ENCODE measurements at regions not wholly inside any gene's neighbourhood (a gene's known extent, or its start where the extent isn't known, plus 50 kb on each side); places are given as distances from the start of the nearest gene placed in this dataset.

- TF ChIP-seq, protein P1, sequence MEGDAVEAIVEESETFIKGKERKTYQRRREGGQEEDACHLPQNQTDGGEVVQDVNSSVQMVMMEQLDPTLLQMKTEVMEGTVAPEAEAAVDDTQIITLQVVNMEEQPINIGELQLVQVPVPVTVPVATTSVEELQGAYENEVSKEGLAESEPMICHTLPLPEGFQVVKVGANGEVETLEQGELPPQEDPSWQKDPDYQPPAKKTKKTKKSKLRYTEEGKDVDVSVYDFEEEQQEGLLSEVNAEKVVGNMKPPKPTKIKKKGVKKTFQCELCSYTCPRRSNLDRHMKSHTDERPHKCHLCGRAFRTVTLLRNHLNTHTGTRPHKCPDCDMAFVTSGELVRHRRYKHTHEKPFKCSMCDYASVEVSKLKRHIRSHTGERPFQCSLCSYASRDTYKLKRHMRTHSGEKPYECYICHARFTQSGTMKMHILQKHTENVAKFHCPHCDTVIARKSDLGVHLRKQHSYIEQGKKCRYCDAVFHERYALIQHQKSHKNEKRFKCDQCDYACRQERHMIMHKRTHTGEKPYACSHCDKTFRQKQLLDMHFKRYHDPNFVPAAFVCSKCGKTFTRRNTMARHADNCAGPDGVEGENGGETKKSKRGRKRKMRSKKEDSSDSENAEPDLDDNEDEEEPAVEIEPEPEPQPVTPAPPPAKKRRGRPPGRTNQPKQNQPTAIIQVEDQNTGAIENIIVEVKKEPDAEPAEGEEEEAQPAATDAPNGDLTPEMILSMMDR (IDR thresholded peaks at IDR 0.05): no peak
- TF ChIP-seq EZH2 (IDR thresholded peaks at IDR 0.05) (no peak), EZH2phosphoT487 (IDR thresholded peaks at IDR 0.05) (no peak)
Measured at GRCh38 chr11:119473226-119473625, 50.3 kb upstream of the THY1 start.

Measured in neural progenitor cell (in vitro differentiated cells).